HG03280 (cell line): ENCODE measurements at regions not wholly inside any gene's neighbourhood (a gene's known extent, or its start where the extent isn't known, plus 50 kb on each side); places are given as distances from the start of the nearest gene placed in this dataset.

ENCODE experiments used
- ATAC-seq: cut with Tn5 transposase; IDR thresholded peaks from one replicate; pipeline ENCODE4 v1.9.1; 2021; ENCODE audit warnings: mild to moderate bottlenecking, moderate library complexity; ENCODE audit not compliant: unreplicated experiment

DNA sequence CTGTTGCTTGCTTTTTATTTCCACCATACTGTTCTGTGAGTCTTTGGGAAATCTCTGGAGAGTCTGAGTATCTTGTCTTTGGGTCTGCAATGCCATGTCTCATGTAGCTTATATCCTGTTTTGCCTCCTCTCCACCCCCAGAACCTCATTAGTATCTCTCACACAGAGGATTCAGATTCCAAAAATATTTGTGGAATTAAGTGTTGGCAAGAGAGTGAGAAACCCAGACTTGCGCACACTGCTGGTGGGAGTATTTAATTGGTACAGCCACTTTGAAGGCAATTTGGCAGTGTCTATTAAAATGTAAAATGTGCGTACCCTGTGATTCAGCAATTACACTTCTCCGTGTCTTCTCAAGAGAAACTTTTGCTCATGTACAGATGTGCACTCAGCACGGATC, 68.6 kb downstream of the ZNF621 start:
- no peak for ATAC-seq

DNA sequence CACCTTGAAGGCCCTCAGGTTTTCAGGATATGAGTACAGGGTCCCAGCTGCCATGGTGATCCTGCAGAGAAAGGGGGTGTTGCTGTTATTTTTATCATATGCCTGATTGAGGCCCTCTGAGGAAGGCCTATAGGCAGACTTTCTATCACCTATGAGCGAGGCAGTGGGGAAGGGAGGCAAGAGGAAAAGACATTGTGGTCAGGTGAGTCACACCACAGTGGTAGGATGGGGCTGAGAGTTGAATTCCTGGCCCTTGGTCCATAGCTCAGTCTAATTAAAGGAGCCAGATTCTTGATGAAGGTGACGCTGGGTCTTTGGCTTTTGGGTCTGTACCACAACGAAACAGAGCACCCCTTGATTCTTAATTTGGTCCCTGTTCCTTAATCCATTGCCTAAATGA, 72.7 kb downstream of the ZNF621 start:
- ATAC-seq = no peak

DNA sequence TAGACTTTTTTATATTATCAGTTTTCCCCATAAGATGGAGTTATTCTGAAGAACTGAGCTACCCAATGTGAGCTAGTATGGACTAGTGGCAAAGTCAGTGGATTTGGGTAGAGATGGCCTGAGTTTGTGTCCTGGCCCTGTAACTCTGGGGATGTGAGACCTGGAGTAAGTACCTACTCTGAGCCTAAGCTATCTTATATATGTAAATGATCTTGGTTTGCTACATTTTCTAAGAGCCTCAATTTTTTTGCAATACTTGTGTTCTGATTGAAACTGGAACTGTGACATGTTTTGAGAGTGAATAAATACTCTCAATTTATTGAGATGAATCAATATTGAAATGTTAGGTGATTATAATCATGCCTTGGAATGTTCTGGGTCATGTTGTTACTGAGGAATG, 73.6 kb downstream of the ZNF621 start:
- ATAC-seq = no peak

DNA sequence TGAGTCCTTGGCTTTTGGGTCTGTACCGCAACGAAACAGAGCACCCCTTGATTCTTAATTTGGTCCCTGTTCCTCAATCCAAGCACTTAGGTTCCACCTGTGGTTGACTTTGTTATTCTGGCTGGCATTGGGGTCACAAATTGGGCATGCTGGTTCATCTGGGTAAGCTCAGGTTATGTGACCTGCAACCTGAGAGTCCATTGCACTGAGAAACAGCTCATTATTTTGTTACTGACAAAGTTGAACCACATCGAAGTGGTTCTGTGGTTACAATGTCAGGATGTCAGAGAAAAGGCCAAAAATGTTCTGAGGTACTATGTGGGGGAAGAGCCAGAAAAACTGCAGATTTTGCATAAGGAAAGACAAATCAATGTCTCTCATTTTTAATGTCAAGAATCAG, 74.2 kb downstream of the ZNF621 start:
- no peak for ATAC-seq

DNA sequence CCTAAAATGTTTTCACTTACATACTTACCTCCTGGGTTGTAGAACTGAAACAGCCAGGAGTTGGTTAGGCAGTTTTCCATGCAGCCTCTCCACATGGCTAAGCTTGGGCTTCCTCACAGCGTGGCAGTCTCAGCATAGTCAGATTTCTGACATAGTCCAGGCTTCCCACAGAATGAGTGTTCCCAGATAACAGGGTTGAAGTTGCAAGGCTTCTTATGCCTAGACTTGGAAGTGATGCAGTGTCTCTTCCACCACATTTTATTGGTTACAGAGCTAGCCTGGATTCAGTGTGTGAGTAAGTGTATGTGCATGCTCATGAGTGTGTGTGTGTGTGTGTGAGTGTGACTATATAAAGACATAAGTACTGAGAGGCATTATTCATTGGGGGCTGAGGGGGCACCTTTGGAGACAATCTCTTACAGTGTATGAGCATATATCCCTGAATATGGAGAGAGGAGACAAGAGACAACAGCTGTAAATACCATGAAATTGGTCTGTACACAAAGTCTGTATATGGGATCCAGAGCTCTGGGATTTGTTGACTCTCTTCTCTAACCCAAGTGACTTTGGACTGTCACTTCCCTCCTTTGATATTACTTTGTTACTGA, 78.1 kb downstream of the ZNF621 start:
- ATAC-seq = no peak

DNA sequence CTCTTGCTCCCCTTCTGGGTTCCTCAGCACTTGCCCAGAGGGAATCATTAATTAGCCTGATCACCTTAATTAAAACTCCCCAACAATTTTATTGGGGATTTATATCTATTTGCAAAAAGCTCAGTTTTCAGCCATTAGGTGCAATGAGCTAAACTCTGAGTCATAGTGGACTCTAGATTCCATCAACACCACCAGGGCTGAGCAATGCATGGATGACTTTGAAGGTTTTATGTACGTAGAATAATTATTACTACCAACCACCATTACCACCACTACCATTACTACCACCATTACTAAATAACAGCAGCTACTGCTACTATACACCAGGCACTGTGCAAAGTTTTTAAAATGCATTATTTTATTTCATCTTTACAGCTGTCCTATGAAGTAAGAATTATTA, 81.2 kb downstream of the ZNF621 start:
- no peak for ATAC-seq

DNA sequence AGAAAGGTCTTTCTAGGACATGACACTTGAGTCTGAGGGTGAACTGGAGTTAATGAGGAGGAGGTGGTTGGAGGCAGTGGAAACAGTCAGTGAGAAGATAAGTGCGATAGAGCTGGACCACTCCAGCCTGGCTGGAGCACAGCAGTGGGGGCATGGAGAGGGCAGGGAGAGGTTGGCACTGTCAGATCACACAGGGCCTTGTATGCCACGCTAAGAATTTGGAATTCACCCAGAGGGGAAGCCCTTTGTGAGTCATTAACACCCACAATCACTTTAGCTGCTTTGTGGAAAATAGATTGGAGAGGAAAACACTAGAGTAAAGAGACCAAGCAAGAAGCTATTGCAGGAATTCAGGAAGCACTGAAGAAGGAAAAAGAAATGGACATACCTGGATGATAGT, 83.3 kb downstream of the ZNF621 start:
- no peak for ATAC-seq

DNA sequence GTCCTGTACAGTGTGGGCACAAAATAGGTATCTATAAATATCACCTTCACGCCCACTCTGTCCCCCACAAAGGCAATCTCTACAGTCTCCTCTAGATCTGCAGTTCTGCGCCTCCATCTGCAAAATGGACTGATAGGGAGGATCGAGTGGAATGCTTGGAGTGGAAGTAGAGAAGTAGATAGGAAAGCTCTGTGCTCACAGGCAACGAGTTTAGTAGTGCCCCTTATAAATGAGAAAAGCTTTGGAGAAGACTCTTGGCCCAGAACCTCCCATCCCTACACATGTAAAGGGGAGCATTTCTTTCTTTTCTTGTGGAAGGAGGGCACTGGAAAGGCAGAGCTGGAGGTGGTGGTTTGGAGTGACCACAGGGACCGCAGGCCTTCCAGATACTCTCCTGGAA, 88.5 kb downstream of the ZNF621 start:
- ATAC-seq = no peak

DNA sequence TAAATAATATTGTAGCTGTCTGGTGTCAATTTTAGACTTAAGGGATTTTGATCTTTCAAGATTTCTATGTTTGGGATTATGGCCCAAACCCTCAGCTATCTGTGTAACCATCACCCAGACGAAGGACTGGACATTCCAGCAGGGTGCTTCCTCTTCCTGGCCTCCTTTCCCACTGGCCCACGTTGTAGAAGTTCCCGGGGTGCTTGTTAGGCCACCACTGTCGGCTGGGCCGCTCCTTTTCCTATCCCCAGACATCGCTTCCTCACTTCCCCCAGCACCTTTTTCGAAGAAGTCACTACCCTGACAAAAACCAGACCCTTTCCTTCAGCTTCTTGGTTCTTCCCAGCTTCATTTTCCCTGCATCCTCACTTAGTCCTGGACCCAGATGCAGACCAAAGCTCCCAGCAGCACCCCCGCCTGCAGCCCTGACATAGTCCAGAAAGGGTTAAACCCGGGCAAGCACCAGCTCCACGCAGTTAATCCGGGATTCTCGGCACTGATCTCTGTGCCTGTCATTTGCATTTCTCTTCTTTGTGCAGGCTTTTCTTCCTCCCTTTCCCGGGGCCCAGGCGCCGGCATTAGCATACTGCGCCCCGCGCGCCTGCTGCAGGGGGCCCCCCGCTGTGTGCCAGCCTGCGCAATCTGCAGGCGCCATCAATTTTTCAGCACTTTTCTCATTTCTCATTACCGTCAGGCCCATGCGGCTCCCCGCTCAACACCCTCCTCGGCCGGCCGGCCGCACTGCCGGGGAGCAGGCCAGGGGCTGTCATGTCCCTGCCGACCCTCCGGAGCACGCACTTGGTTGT, 90.6 kb downstream of the ZNF621 start:
- ATAC-seq = no peak

DNA sequence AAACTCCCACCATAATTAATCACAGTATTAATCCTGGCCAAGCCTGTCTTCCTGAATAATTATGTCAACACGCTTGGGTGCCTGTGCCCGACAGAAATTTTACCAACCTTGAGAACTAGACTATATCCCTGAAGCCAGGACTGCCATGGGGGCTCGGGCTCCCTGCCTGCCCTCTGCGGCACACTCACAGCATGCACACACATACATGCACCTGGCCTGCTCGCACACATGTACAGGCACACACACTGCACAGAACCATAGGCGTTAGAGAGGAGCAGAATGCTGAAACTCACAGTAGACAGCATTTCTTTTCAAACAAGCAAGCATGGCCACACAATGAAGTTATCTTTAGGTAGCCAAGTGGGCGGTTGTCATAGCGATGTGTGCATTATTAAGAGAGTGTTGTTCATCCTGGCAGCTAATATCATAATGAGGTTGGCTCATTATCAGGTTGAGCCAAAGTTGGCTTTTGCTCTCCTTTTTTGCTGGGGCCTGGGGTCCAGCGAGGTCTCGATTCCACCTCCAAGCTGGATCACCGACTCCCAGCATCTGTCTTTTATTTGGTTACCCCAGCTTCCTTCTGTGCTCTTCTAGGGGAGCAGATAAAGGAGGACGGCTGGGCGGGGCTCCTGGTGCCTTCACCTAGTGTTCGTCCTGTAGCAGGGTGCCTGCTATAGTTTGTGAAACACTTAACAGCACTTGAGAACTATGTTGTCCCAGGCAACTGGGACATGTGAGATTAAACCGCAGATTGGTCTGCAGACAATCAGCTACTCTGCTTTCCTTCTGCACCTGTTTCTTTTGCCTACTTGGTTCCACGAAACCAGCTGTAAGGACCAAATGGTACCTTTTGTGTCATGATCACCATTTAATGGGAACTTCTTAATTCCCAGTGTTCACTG, 91.4 kb downstream of the ZNF621 start:
- no peak for ATAC-seq

DNA sequence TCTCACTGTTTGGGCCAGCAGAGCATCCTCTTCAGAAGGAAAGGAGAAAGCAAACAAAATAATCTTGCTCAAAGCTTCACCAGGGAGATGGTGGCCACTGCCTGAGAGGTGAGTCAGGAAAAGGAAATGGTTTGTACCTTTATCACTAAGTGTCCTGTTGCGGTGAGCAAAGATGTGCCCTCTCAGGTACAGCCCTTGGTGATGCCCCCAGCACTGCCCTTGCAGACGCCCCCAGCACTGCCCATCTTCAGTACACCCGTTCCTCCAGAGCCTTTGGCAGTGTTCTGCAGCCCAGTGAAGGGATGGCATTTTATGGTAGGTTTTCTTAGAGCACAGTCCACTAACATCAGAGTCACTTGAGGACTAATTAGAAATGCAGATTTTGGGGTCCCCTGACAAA, 92.3 kb downstream of the ZNF621 start:
- ATAC-seq = no peak

DNA sequence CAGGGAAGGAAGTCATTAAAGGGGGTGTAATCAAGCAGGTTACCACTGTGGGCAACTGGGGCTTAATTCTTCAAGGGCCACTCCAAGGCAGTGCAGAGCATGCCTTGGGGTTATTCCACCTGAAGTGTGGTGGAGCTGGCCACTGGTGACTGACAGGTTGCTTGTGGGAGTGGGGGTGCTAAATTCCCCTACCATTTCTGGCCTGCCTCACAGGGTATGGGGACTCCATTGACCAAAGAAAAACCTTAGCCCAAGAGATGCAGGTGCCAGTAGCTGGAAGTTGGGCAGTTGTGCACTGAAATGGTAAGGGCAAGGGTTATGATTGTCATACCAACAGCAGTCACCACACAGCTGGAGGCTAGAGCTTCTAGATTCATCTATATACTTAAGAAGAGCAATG, 93.4 kb downstream of the ZNF621 start:
- ATAC-seq = no peak

DNA sequence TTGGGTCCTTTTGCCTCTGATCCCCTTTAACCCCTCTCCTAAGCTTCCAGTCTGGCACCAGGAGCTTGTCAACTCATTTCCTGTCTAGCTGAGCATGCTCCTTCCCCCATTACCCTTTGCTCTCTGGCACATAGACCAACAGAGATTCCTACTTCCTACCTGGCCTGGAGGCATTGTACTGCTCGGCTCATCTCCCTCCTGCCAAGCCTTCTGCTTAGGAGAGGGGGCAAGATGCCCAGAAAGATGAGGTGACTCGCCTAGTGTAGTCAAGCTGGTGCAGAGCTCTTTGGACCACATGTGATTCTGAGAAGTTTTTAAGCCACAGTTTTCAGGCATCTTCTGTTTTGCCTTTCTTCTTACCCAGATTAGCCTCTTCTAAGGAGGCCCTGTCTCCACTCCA, 95.4 kb downstream of the ZNF621 start:
- no peak for ATAC-seq

DNA sequence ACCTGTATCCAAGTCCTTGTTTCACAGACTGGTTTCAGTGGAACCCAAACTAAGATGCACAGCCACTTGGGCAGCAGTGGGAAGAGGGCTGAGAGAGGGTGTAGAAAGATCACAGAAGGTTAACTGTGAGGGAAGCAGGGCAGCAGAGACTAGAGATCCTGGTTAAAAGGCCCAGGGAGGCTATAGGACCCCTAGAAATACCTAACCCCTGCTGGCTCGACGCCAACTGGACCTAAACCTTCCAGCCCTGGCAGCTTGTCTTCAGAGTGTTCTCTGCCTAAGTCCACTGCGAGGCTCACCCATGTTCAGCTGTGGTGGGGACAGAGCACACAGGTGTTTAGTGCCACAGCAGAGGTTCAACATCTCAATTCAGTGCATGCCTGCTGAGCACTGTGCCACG, 96.5 kb downstream of the ZNF621 start:
- ATAC-seq = no peak

DNA sequence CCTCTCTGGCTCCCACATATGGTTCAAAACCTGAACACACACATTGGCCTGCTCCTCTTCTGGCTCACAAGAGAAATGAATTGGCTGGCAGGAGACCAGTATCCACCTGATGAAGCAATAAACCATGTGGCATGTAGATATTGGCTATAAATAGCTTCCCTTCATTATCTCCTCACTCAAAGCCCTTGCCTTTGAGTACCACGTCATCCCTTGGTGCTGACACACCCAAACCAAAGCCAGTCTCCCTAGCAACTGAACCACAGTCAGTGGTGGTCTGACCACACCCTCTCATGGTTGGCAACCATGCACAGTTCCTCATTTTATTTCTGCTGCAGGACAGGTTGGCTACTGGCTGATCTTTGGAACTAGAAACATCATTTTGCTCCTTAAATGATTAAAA, 98.8 kb downstream of the ZNF621 start:
- ATAC-seq = peak; percentile 78

DNA sequence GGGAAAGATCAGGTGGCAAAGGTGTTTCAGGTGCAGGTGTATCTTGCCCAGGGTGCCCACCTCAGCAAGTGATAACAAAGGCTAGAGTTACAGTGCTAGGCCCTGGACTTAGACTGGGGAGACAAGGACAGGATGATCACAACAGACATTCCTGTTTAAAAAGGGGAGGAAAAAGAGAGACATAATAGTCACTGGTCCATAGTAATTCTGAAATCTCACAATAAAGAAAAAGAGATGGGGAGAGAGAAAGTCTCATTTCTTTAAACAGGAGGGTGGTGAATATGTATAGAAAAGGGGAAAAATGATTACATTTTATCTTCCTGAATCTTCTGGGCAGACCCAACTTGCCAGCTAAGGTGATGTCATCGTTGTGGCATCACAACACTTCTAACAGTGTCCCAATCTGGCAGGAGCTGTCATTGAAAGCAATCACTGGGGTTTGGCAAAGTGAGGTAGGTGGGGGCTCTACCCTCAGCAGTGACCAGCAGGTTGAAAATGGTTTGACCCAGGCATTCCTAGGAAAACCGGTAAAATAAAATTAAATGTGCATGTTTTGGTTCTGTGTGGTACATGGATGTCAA, 99.5 kb downstream of the ZNF621 start:
- no peak for ATAC-seq

DNA sequence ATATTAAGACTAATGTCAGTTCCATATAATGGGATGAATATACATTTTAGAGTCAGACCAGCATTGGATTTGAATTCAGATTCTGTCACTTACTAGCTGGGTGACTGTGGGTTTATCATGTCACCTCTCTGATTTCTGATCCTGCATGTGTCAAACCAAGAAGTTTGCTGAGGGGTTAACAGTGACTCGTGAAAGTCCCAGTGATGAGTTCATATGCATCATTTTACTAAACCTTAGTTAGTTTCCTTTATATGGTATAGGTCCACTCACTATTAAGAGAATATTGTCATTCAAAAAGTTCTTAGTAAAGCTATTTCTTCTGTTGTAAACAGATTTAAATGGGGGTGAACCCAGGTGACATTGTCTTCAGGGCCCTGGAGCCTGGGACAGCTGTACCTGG, 102.3 kb downstream of the ZNF621 start:
- no peak for ATAC-seq

DNA sequence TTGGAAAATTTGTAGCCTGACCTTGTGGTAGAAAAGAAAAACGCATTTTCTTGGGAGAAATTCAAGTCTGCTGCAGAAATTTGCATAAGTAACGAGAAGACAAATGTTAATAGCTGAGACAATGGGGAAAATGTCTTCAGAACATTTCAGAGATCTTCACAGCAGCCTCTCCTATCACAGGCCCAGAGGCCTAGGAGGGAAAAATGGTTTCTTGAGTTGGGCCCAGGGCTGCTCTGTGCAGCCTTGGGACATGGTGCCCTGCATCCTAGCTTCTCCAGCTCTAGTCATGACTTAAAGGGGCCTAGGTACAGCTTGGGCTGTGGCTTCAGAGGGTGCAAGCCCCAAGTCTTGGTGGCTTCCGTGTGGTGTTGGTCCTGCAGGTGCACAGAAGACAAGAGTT, 104.2 kb downstream of the ZNF621 start:
- no peak for ATAC-seq

DNA sequence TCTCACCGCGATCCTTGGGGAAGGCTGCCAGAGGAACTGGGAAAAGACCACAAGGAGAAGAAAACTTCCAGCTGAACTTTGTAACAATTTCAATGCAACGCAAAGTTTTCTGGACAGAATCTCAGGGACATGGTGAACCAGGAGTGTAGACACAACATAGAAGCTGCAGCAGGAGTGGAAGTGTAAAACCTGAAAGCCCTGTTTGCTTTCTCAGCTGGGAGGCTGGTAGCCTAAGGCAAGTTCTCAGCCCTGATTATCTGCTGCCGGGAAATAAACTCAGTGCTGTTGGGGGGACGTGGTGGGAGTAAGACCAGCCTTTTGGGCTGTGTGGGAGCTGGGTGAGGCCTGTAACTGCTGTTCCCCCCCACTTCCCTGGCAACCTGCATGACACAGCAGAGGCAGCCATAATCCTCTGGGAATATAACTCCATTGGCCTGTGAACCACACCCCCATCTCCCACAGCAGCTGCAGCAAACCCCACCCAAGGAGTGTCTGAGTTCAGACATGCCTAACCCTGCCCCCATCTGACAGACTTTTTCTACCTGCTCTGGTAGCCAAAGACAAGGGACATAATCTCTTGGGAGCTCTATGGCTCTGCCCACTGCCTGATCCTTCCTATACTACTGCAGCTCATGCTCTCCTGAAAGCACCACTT, 106.7 kb downstream of the ZNF621 start:
- ATAC-seq = no peak

DNA sequence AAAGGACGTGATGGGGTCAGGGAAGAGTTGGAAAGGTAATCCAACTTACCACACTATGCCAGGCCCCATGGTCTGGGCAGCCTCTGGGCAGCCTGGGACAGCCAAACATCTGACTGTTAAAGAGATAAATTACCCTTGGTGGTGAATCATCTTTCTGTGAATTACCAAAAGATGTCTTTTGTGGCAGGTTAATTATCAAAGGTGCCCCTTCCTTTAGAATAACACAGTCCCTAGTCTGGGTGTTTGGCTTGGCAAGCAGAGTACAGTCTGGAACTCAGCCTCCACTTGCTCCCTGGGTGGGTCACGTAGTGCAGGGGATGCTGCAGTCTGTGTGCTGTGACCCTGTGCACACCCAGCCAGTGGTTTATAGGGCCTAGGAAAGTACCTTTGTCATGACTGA, 113.1 kb downstream of the ZNF621 start:
- ATAC-seq = no peak

DNA sequence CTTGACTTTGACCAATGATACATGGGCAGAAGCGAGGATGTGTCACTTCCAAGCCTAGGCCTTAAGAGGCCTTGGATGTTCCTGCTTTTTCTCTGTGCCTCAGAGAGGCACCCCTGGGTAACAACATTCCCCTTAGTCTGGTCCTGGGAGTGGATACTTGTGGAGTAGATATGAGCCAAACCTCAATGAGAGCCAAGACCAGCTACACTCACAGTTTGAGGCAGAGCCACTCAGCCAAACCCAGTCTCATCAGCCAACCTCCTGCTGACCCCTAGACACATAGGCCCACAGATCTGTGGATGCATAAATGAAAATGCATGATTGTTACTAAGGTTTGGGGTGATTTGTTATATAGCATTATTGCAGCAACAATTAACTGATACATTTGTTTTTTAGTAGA, 114.2 kb downstream of the ZNF621 start:
- no peak for ATAC-seq
